HCT116 (cell line): ENCODE measurements at regions not wholly inside any gene's neighbourhood (a gene's known extent, or its start where the extent isn't known, plus 50 kb on each side); places are given as distances from the start of the nearest gene placed in this dataset.

Experiments used
- ATAC-seq: fragments of 200-7000 bp; cut with Tn5 transposase; 2 replicates; pipeline ENCODE4 v1.9.1; 2020; ENCODE audit warnings: mild to moderate bottlenecking, moderate library complexity
- BruUV-seq: library from RNA; stranded (reverse); fragments of 400-500 nt; replicated peaks from 2 replicates; lab custom pipeline; 2021; lab: Mats Ljungman, UMichigan
- CTCF ChIA-PET: fragments of 300-600 bp; sonication (Branson Sonifier 250); formaldehyde crosslinking; loops from one replicate; lab custom pipeline; 2021; ENCODE audit warnings: antibody characterized with exemption; lab: Charles Lee
- POLR2A ChIA-PET: fragments of 300-600, 350-600 bp; sonication (Branson Sonifier 250); formaldehyde crosslinking; loops from one replicate; lab custom pipeline; 2021; ENCODE audit warnings: antibody characterized with exemption; lab: Charles Lee
- RAD21 ChIA-PET, 2 experiments: fragments of 300-600 bp; sonication (Branson Sonifier 250); formaldehyde crosslinking; loops; one replicate each; lab custom pipeline; 2023; ENCODE audit warnings: low total read pairs in 2 of 2; ENCODE audit not compliant: uncharacterized antibody in 2 of 2, unreplicated experiment in 2 of 2, low non-redundant PET in 1 of 2; lab: Charles Lee
- DNase-seq: peaks from one replicate; pipeline ENCODE4 v3.0.0-alpha.2; 2010; ENCODE audit warnings: low read depth, low spot score
- H2AFZ ChIP-seq: fragments of 200-600 bp; shearing (Covaris generic), sonication (generic); 2 replicates; pipeline ENCODE4 v1.6.1; 2017; ENCODE audit warnings: low read depth, mixed run types, mixed read lengths, antibody characterized with exemption, low read length; ENCODE audit not compliant: poor library complexity, severe bottlenecking
- H3K27ac ChIP-seq: 2 replicates; pipeline ENCODE4 v1.5.1; 2012; ENCODE audit warnings: low read depth, low read length
- H3K27me3 ChIP-seq: fragments of 200-600 bp; sonication (generic); 2 replicates; pipeline ENCODE4 v1.6.1; 2016; ENCODE audit warnings: mixed run types, low read length, mixed read lengths; ENCODE audit not compliant: insufficient read depth
- H3K36me3 ChIP-seq, 2 experiments: fragments of 200-500 bp in 1 of 2; fragments of 200-600 bp in 1 of 2; sonication (Bioruptor generic) in 1 of 2; sonication (generic) in 1 of 2; 2 replicates each; pipeline versions ENCODE4 v1.5.1 to v1.6.1; 2014 to 2016; ENCODE audit warnings: low read length in 2 of 2, inconsistent platforms in 1 of 2, mixed read lengths in 1 of 2, mixed run types in 1 of 2; ENCODE audit not compliant: insufficient read depth in 2 of 2, control insufficient read depth in 1 of 2
- H3K4me1 ChIP-seq, 2 experiments: fragments of 200-600 bp in 1 of 2; sonication (generic) in 1 of 2; 2 replicates each; pipeline versions ENCODE4 v1.5.1 to v1.6.1; 2012 to 2017; ENCODE audit warnings: low read length in 2 of 2, inconsistent platforms in 1 of 2, mild to moderate bottlenecking in 1 of 2, mixed read lengths in 1 of 2, mixed run types in 1 of 2, moderate library complexity in 1 of 2; ENCODE audit not compliant: insufficient read depth in 2 of 2, control insufficient read depth in 1 of 2
- H3K4me2 ChIP-seq: fragments of 200-600 bp; sonication (generic); 2 replicates; pipeline ENCODE4 v1.6.1; 2017; ENCODE audit warnings: mixed run types, low read length, mixed read lengths
- H3K4me3 ChIP-seq, 2 experiments: fragments of 200-600 bp in 1 of 2; sonication (generic) in 1 of 2; replicated peaks in 1 of 2; 2 replicates each; pipeline ENCODE4 v1.5.1; 2011 to 2016; ENCODE audit warnings: low read length in 2 of 2, control low read depth in 1 of 2, low read depth in 1 of 2, mild to moderate bottlenecking in 1 of 2, mixed read lengths in 1 of 2, mixed run types in 1 of 2
- H3K79me2 ChIP-seq: fragments of 200-600 bp; sonication (generic); 2 replicates; pipeline ENCODE4 v1.6.1; 2017; ENCODE audit warnings: mild to moderate bottlenecking, mixed run types, low read length, moderate library complexity, mixed read lengths; ENCODE audit not compliant: insufficient read depth
- H3K9ac ChIP-seq: fragments of 200-600 bp; sonication (generic); 2 replicates; pipeline ENCODE4 v1.6.1; 2016; ENCODE audit warnings: low read length, mixed read lengths
- H3K9me2 ChIP-seq: fragments of 200-600 bp; sonication (generic), shearing (Covaris generic); 2 replicates; pipeline ENCODE4 v1.6.1; 2017; ENCODE audit warnings: mixed run types, mild to moderate bottlenecking, moderate library complexity; ENCODE audit not compliant: insufficient read depth
- H3K9me3 ChIP-seq, 2 experiments: fragments of 200-500 bp in 1 of 2; fragments of 200-600 bp in 1 of 2; sonication (Bioruptor generic) in 1 of 2; sonication (generic) in 1 of 2; 2 replicates each; pipeline ENCODE4 v1.6.1; 2014 to 2017; ENCODE audit warnings: low read length in 2 of 2, mixed read lengths in 2 of 2, inconsistent platforms in 1 of 2, low read depth in 1 of 2, mild to moderate bottlenecking in 1 of 2, mixed run types in 1 of 2, moderate library complexity in 1 of 2; ENCODE audit not compliant: control insufficient read depth in 1 of 2, insufficient read depth in 1 of 2
- H4K20me1 ChIP-seq: fragments of 200-600 bp; sonication (generic), shearing (Covaris generic); 2 replicates; pipeline ENCODE4 v1.6.1; 2017; ENCODE audit warnings: mixed run types, mild to moderate bottlenecking, moderate library complexity; ENCODE audit not compliant: insufficient read depth
- CBX3 ChIP-seq: IDR thresholded peaks from 2 replicates; pipeline ENCODE4 v1.6.1; 2012; ENCODE audit warnings: low read depth
- CEBPB ChIP-seq: IDR thresholded peaks from 2 replicates; pipeline ENCODE4 v1.6.1; 2012; ENCODE audit warnings: low read depth
- CTCF ChIP-seq, 3 experiments: fragments of 200-600 bp in 1 of 3; sonication (generic) in 1 of 3; IDR thresholded peaks in 2 of 3; conservative IDR thresholded peaks in 1 of 3; 2 replicates each; pipeline ENCODE4 v1.5.1; 2012 to 2017; ENCODE audit warnings: low read depth in 2 of 3, low read length in 2 of 3, antibody characterized with exemption in 1 of 3, borderline replicate concordance in 1 of 3, control low read depth in 1 of 3, mild to moderate bottlenecking in 1 of 3, mixed read lengths in 1 of 3, mixed run types in 1 of 3, moderate library complexity in 1 of 3; ENCODE audit not compliant: insufficient read depth in 1 of 3
- EZH2 ChIP-seq: fragments of 200-600 bp; sonication (generic); IDR thresholded peaks from 2 replicates; pipeline ENCODE4 v1.6.1; 2017; ENCODE audit warnings: antibody characterized with exemption, mixed run types
- EZH2phosphoT487 ChIP-seq: fragments of 200-600 bp; IDR thresholded peaks from 2 replicates; pipeline ENCODE4 v1.6.1; 2018; ENCODE audit warnings: antibody characterized with exemption, borderline replicate concordance
- FOSL1 ChIP-seq: IDR thresholded peaks from 2 replicates; pipeline ENCODE4 v1.6.1; 2012; ENCODE audit warnings: low read depth
- JUND ChIP-seq: IDR thresholded peaks from 2 replicates; pipeline ENCODE4 v1.6.1; 2012
- POLR2AphosphoS5 ChIP-seq: IDR thresholded peaks from 2 replicates; pipeline ENCODE4 v1.6.1; 2011; ENCODE audit warnings: mild to moderate bottlenecking, low read depth, low read length, moderate library complexity
- SIN3A ChIP-seq: IDR thresholded peaks from 2 replicates; pipeline ENCODE4 v1.6.1; 2012; ENCODE audit warnings: low read depth
- SP1 ChIP-seq: IDR thresholded peaks from 2 replicates; pipeline ENCODE4 v1.6.1; 2012; ENCODE audit warnings: low read depth
- SRF ChIP-seq: IDR thresholded peaks from 2 replicates; pipeline ENCODE4 v1.6.1; 2012; ENCODE audit warnings: low read depth
- TCF7L2 ChIP-seq: IDR thresholded peaks from 2 replicates; pipeline ENCODE4 v1.7.0; 2011; ENCODE audit warnings: borderline replicate concordance, inconsistent platforms; ENCODE audit not compliant: insufficient read depth, insufficient read length; ENCODE audit errors: extremely low read depth
- YY1 ChIP-seq: IDR thresholded peaks from 2 replicates; pipeline ENCODE4 v1.6.1; 2011; ENCODE audit warnings: low read length, low read depth, moderate library complexity, mild to moderate bottlenecking; ENCODE audit not compliant: insufficient replicate concordance; ENCODE audit errors: extremely low read depth
- ZFX ChIP-seq: fragments of 450-650 bp; IDR thresholded peaks from 2 replicates; pipeline ENCODE4 v1.6.1; 2017
- ZNF274 ChIP-seq: fragments of 200-500 bp; sonication (Bioruptor generic); IDR thresholded peaks from 2 replicates; pipeline ENCODE4 v1.6.1; 2014; ENCODE audit warnings: mild to moderate bottlenecking, low read depth, low read length, inconsistent platforms
- intact Hi-C: fragments of 100-400 bp; cut with micrococcal nuclease; formaldehyde crosslinking; loops from 2 replicates; pipeline ENCODE4 v1.10.0; 2022
- TF ChIP-seq, protein P1 (sequence below): IDR thresholded peaks from 2 replicates; pipeline ENCODE4 v1.6.1; 2012; ENCODE audit warnings: low read depth
- TF ChIP-seq, protein P2 (sequence below): IDR thresholded peaks from 2 replicates; pipeline ENCODE4 v1.6.1; 2012
- TF ChIP-seq, protein P3 (sequence below): IDR thresholded peaks from 2 replicates; pipeline ENCODE4 v1.6.1; 2012

GRCh38 chr17:14014657-14015056, 54.6 kb upstream of the COX10 start:
- ChIA-PET RAD21 (no interaction called here), POLR2A (no interaction called here), CTCF (no interaction called here)

More at GRCh38 chr17:14014657-14015056, 54.6 kb upstream of the COX10 start:
- ATAC-seq (no peak), DNase-seq (no peak)
- H3K4me1 ChIP-seq = peaks cover 0 to 3% of the 10 kb centered on the region in 2 experiments; a peak in 1 of 4 replicates
- no peaks in the 10 kb centered on the region for H3K79me2 ChIP-seq
- no peak overlapping the region for H3K4me3 ChIP-seq
- TF ChIP-seq YY1 (no peak), SIN3A (no peak), SRF (no peak), CEBPB (no peak), EZH2phosphoT487 (no peak), POLR2AphosphoS5 (no peak), SP1 (no peak), ZNF274 (no peak), CBX3 (no peak), FOSL1 (no peak), ZFX (no peak), CTCF (IDR thresholded peaks at IDR 0.05 in 2 of 3, conservative IDR thresholded peaks at IDR 0.05 in 1 of 3; ENCODE audit: borderline replicate concordance in 1 of 3, insufficient read depth in 1 of 3, low read depth in 2 of 3, low read length in 2 of 3) (no peak), EZH2 (no peak), JUND (no peak), TCF7L2 (no peak)
- TF ChIP-seq, protein P1, sequence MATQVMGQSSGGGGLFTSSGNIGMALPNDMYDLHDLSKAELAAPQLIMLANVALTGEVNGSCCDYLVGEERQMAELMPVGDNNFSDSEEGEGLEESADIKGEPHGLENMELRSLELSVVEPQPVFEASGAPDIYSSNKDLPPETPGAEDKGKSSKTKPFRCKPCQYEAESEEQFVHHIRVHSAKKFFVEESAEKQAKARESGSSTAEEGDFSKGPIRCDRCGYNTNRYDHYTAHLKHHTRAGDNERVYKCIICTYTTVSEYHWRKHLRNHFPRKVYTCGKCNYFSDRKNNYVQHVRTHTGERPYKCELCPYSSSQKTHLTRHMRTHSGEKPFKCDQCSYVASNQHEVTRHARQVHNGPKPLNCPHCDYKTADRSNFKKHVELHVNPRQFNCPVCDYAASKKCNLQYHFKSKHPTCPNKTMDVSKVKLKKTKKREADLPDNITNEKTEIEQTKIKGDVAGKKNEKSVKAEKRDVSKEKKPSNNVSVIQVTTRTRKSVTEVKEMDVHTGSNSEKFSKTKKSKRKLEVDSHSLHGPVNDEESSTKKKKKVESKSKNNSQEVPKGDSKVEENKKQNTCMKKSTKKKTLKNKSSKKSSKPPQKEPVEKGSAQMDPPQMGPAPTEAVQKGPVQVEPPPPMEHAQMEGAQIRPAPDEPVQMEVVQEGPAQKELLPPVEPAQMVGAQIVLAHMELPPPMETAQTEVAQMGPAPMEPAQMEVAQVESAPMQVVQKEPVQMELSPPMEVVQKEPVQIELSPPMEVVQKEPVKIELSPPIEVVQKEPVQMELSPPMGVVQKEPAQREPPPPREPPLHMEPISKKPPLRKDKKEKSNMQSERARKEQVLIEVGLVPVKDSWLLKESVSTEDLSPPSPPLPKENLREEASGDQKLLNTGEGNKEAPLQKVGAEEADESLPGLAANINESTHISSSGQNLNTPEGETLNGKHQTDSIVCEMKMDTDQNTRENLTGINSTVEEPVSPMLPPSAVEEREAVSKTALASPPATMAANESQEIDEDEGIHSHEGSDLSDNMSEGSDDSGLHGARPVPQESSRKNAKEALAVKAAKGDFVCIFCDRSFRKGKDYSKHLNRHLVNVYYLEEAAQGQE = no peak
- TF ChIP-seq, protein P2, sequence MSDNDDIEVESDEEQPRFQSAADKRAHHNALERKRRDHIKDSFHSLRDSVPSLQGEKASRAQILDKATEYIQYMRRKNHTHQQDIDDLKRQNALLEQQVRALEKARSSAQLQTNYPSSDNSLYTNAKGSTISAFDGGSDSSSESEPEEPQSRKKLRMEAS = no peak
- TF ChIP-seq, protein P3, sequence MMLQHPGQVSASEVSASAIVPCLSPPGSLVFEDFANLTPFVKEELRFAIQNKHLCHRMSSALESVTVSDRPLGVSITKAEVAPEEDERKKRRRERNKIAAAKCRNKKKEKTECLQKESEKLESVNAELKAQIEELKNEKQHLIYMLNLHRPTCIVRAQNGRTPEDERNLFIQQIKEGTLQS = no peak
- H3K36me3 ChIP-seq = no peaks in the 10 kb centered on the region
- BruUV-seq = no TSS peak
- H3K9ac ChIP-seq = no peak overlapping the region
- no peak overlapping the region for H2AFZ ChIP-seq
- H3K4me2 ChIP-seq = no peak overlapping the region
- intact Hi-C loops = no loop called here
- no peak overlapping the region for H3K27ac ChIP-seq
- no peaks in the 10 kb centered on the region for H4K20me1 ChIP-seq
- no peaks in the 10 kb centered on the region for H3K9me2 ChIP-seq
- no peaks in the 10 kb centered on the region for H3K9me3 ChIP-seq
- H3K27me3 ChIP-seq = peaks cover 12% of the 10 kb centered on the region
